WTC11 (cell line): ENCODE measurements at regions not wholly inside any gene's neighbourhood (a gene's known extent, or its start where the extent isn't known, plus 50 kb on each side); places are given as distances from the start of the nearest gene placed in this dataset.

Experiments used
- ATAC-seq: fragments of 200-7000 bp; cut with Tn5 transposase; 2 replicates; pipeline ENCODE4 v1.10.0; 2021; ENCODE audit warnings: mild to moderate bottlenecking, moderate library complexity
- CTCF ChIA-PET: fragments of 300-600 bp; sonication (Branson Sonifier 250); formaldehyde crosslinking; loops from one replicate; lab custom pipeline; 2021; ENCODE audit warnings: antibody characterized with exemption; lab: Charles Lee
- POLR2A ChIA-PET: fragments of 350-600 bp; sonication (Branson Sonifier 250); formaldehyde crosslinking; loops from one replicate; lab custom pipeline; 2021; ENCODE audit warnings: antibody characterized with exemption; lab: Charles Lee
- DNase-seq: peaks from one replicate; pipeline ENCODE4 v3.0.0; 2021; ENCODE audit warnings: low spot score
- H3K27ac Mint-ChIP-seq: 2 replicates; pipeline ENCODE4 v1.8.0; 2021; ENCODE audit warnings: mixed read lengths
- H3K27me3 Mint-ChIP-seq: 2 replicates; pipeline ENCODE4 v1.8.0; 2021; ENCODE audit warnings: low read depth, mild to moderate bottlenecking, moderate library complexity, mixed read lengths
- H3K36me3 Mint-ChIP-seq: 2 replicates; pipeline ENCODE4 v1.8.0; 2021; ENCODE audit warnings: mixed read lengths
- H3K4me1 Mint-ChIP-seq: 2 replicates; pipeline ENCODE4 v1.8.0; 2022; ENCODE audit warnings: mixed read lengths
- H3K4me3 Mint-ChIP-seq: 2 replicates; pipeline ENCODE4 v1.8.0; 2021; ENCODE audit warnings: mild to moderate bottlenecking, moderate library complexity, mixed read lengths
- H3K9me3 Mint-ChIP-seq: 2 replicates; pipeline ENCODE4 v1.8.0; 2021; ENCODE audit warnings: mixed read lengths
- E2F4 ChIP-seq: sonication (generic); formaldehyde crosslinking; IDR thresholded peaks from 2 replicates; pipeline ENCODE4 v1.8.1; 2022; ENCODE audit warnings: low read depth, mild to moderate bottlenecking, moderate library complexity, missing genetic modification reagents, borderline replicate concordance
- E2F5 ChIP-seq: sonication (generic); formaldehyde crosslinking; IDR thresholded peaks from 2 replicates; pipeline ENCODE4 v1.8.1; 2022; ENCODE audit warnings: mild to moderate bottlenecking, moderate library complexity, missing genetic modification reagents
- FOXP4 ChIP-seq: sonication (generic); formaldehyde crosslinking; IDR thresholded peaks from 2 replicates; pipeline ENCODE4 v1.8.0; 2022; ENCODE audit warnings: mild to moderate bottlenecking, missing genetic modification reagents
- NFYB ChIP-seq: sonication (generic); formaldehyde crosslinking; conservative IDR thresholded peaks from 2 replicates; pipeline ENCODE4 v1.8.0; 2022; ENCODE audit warnings: low read depth, missing genetic modification reagents
- NR1H2 ChIP-seq: sonication (generic); formaldehyde crosslinking; IDR thresholded peaks from 2 replicates; pipeline ENCODE4 v1.9.0; 2021; ENCODE audit warnings: mild to moderate bottlenecking, moderate library complexity, missing genetic modification reagents
- PRRX2 ChIP-seq: fragments of 250-450 bp; sonication (Bioruptor Pico); IDR thresholded peaks from 2 replicates; pipeline ENCODE4 v1.8.0; 2021; ENCODE audit warnings: mild to moderate bottlenecking
- RELA ChIP-seq: sonication (generic); formaldehyde crosslinking; IDR thresholded peaks from 2 replicates; pipeline ENCODE4 v1.8.1; 2022; ENCODE audit warnings: missing genetic modification reagents, mild to moderate bottlenecking, borderline replicate concordance
- SOX15 ChIP-seq: fragments of 250-450 bp; sonication (Bioruptor Pico); IDR thresholded peaks from 2 replicates; pipeline ENCODE4 v1.9.0; 2021; ENCODE audit warnings: mild to moderate bottlenecking
- TEAD1 ChIP-seq: sonication (generic); formaldehyde crosslinking; IDR thresholded peaks from 2 replicates; pipeline ENCODE4 v1.8.0; 2022; ENCODE audit warnings: mild to moderate bottlenecking, missing genetic modification reagents
- TP53 ChIP-seq: sonication (generic); formaldehyde crosslinking; IDR thresholded peaks from 2 replicates; pipeline ENCODE4 v1.8.1; 2023; ENCODE audit warnings: mild to moderate bottlenecking, missing genetic modification reagents
- ZMAT4 ChIP-seq: fragments of 250-450 bp; sonication (Bioruptor Pico); IDR thresholded peaks from 2 replicates; pipeline ENCODE4 v1.9.0; 2021; ENCODE audit warnings: mild to moderate bottlenecking
- ZNF219 ChIP-seq: sonication (generic); formaldehyde crosslinking; IDR thresholded peaks from 2 replicates; pipeline ENCODE4 v1.8.0; 2023; ENCODE audit warnings: missing genetic modification reagents, mild to moderate bottlenecking, borderline replicate concordance
- ZNF232 ChIP-seq: sonication (generic); formaldehyde crosslinking; IDR thresholded peaks from 2 replicates; pipeline ENCODE4 v1.8.0; 2022; ENCODE audit warnings: mild to moderate bottlenecking, missing genetic modification reagents
- ZNF263 ChIP-seq: sonication (generic); formaldehyde crosslinking; IDR thresholded peaks from 2 replicates; pipeline ENCODE4 v1.8.1; 2022; ENCODE audit warnings: low read depth, mild to moderate bottlenecking, moderate library complexity, missing genetic modification reagents
- ZNF671 ChIP-seq: fragments of 250-450 bp; sonication (Bioruptor Pico); IDR thresholded peaks from 2 replicates; pipeline ENCODE4 v1.8.0; 2021; ENCODE audit warnings: mild to moderate bottlenecking
- TF ChIP-seq, protein P1 (sequence below): sonication (generic); formaldehyde crosslinking; IDR thresholded peaks from 2 replicates; pipeline ENCODE4 v1.8.0; 2023; ENCODE audit warnings: missing genetic modification reagents
- TF ChIP-seq, protein P2 (sequence below): sonication (generic); formaldehyde crosslinking; IDR thresholded peaks from 2 replicates; pipeline ENCODE4 v1.8.1; 2022; ENCODE audit warnings: missing genetic modification reagents, borderline replicate concordance
- TF ChIP-seq, protein P3 (sequence below): sonication (generic); formaldehyde crosslinking; IDR thresholded peaks from 2 replicates; pipeline ENCODE4 v1.8.1; 2023; ENCODE audit warnings: mild to moderate bottlenecking, missing genetic modification reagents, moderate library complexity
- TF ChIP-seq, protein P4 (sequence below): sonication (generic); formaldehyde crosslinking; IDR thresholded peaks from 2 replicates; pipeline ENCODE4 v1.8.1; 2023; ENCODE audit warnings: mild to moderate bottlenecking, moderate library complexity, missing genetic modification reagents
- TF ChIP-seq, protein P5 (sequence below): sonication (generic); formaldehyde crosslinking; conservative IDR thresholded peaks from 2 replicates; pipeline ENCODE4 v1.8.1; 2022; ENCODE audit warnings: mild to moderate bottlenecking, missing genetic modification reagents
- TF ChIP-seq, protein P6 (sequence below): fragments of 250-450 bp; sonication (Bioruptor Pico); conservative IDR thresholded peaks from 2 replicates; pipeline ENCODE4 v1.9.0; 2021; ENCODE audit warnings: mild to moderate bottlenecking

DNA sequence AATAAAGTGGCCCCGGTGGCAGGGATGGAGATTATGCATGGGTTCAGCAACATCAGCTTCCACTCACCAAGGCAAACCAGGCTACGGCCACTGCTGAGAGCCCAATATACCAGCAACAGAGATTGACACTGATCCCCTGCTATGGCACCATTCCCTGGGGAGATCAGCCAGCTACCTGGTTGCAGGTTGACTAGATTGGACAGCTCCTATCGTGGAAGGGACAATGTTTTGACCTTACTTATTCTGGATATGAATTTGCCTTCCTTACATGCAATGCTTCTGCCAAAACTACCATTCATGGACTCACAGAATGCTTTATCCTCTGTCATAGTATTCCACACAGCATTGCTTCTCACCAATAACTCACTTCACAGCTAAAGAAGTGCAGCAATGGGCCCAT lies 174.8 kb upstream of the TNFAIP3 start:
- no peaks in the 10 kb centered on the region for H3K27me3 Mint-ChIP-seq
- TF ChIP-seq RELA (no peak), ZNF219 (CRISPR knock-in tag) (no peak), NR1H2 (no peak), PRRX2 (CRISPR knock-in tag) (no peak), FOXP4 (CRISPR knock-in tag) (no peak), SOX15 (CRISPR knock-in tag) (no peak), NFYB (CRISPR knock-in tag) (no peak), ZNF232 (CRISPR knock-in tag) (no peak), ZMAT4 (no peak), ZNF671 (no peak), TEAD1 (CRISPR knock-in tag) (no peak), E2F4 (CRISPR knock-in tag) (no peak), ZNF263 (no peak)
- TF ChIP-seq, protein P1, sequence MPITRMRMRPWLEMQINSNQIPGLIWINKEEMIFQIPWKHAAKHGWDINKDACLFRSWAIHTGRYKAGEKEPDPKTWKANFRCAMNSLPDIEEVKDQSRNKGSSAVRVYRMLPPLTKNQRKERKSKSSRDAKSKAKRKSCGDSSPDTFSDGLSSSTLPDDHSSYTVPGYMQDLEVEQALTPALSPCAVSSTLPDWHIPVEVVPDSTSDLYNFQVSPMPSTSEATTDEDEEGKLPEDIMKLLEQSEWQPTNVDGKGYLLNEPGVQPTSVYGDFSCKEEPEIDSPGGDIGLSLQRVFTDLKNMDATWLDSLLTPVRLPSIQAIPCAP (CRISPR knock-in tag), result no peak
- TF ChIP-seq, protein P2, sequence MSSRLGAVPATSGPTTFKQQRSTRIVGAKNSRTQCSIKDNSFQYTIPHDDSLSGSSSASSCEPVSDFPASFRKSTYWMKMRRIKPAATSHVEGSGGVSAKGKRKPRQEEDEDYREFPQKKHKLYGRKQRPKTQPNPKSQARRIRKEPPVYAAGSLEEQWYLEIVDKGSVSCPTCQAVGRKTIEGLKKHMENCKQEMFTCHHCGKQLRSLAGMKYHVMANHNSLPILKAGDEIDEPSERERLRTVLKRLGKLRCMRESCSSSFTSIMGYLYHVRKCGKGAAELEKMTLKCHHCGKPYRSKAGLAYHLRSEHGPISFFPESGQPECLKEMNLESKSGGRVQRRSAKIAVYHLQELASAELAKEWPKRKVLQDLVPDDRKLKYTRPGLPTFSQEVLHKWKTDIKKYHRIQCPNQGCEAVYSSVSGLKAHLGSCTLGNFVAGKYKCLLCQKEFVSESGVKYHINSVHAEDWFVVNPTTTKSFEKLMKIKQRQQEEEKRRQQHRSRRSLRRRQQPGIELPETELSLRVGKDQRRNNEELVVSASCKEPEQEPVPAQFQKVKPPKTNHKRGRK (CRISPR knock-in tag), result no peak
- TF ChIP-seq, protein P3, sequence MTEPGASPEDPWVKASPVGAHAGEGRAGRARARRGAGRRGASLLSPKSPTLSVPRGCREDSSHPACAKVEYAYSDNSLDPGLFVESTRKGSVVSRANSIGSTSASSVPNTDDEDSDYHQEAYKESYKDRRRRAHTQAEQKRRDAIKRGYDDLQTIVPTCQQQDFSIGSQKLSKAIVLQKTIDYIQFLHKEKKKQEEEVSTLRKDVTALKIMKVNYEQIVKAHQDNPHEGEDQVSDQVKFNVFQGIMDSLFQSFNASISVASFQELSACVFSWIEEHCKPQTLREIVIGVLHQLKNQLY (CRISPR knock-in tag), result no peak
- TF ChIP-seq, protein P4, sequence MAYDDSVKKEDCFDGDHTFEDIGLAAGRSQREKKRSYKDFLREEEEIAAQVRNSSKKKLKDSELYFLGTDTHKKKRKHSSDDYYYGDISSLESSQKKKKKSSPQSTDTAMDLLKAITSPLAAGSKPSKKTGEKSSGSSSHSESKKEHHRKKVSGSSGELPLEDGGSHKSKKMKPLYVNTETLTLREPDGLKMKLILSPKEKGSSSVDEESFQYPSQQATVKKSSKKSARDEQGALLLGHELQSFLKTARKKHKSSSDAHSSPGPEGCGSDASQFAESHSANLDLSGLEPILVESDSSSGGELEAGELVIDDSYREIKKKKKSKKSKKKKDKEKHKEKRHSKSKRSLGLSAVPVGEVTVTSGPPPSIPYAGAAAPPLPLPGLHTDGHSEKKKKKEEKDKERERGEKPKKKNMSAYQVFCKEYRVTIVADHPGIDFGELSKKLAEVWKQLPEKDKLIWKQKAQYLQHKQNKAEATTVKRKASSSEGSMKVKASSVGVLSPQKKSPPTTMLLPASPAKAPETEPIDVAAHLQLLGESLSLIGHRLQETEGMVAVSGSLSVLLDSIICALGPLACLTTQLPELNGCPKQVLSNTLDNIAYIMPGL, result no peak
- TF ChIP-seq, protein P5, sequence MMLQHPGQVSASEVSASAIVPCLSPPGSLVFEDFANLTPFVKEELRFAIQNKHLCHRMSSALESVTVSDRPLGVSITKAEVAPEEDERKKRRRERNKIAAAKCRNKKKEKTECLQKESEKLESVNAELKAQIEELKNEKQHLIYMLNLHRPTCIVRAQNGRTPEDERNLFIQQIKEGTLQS (CRISPR knock-in tag), result no peak
- H3K4me3 Mint-ChIP-seq, result no peak overlapping the region
- peaks cover 6% of the 10 kb centered on the region for H3K9me3 Mint-ChIP-seq
- DNase-seq (no peak), ATAC-seq (no peak)
- ChIA-PET CTCF (interaction anchor here (1.2 kb wide), 1 partner anchor 12 kb away, joined by 5 read pairs; no protein-coding TSS in a partner anchor), POLR2A (no interaction called here)
- no peaks in the 10 kb centered on the region for H3K36me3 Mint-ChIP-seq
- peaks cover 9% of the 10 kb centered on the region for H3K4me1 Mint-ChIP-seq
- no peak overlapping the region for H3K27ac Mint-ChIP-seq

DNA sequence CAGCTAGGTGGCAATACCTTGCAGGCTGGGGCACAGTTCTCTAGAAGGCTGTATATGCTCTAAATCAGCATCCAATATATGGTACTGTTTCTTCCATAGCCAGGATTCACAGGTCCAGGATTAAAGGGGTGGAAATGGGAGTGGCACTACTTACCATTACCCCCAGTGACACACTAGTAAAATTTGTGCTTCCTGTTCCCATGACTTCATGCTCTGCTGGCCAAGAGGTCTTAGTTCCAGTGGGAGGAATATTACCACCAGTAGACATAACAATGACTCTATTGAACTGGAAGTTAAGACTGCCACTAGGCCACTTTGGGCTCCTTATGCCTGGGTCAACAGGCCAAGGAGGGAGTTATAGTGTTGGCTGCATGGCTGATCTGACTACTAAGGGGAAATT lies 174.3 kb upstream of the TNFAIP3 start:
- H3K27ac Mint-ChIP-seq, result no peak overlapping the region
- CTCF ChIA-PET, result interaction anchor here (1.2 kb wide), 1 partner anchor 12 kb away, joined by 5 read pairs; no protein-coding TSS in a partner anchor
- H3K27me3 Mint-ChIP-seq, result no peaks in the 10 kb centered on the region
- TF ChIP-seq TP53 (CRISPR knock-in tag) (no peak), E2F5 (CRISPR knock-in tag) (no peak)
- TF ChIP-seq, protein P4, result no peak
- TF ChIP-seq, protein P6, sequence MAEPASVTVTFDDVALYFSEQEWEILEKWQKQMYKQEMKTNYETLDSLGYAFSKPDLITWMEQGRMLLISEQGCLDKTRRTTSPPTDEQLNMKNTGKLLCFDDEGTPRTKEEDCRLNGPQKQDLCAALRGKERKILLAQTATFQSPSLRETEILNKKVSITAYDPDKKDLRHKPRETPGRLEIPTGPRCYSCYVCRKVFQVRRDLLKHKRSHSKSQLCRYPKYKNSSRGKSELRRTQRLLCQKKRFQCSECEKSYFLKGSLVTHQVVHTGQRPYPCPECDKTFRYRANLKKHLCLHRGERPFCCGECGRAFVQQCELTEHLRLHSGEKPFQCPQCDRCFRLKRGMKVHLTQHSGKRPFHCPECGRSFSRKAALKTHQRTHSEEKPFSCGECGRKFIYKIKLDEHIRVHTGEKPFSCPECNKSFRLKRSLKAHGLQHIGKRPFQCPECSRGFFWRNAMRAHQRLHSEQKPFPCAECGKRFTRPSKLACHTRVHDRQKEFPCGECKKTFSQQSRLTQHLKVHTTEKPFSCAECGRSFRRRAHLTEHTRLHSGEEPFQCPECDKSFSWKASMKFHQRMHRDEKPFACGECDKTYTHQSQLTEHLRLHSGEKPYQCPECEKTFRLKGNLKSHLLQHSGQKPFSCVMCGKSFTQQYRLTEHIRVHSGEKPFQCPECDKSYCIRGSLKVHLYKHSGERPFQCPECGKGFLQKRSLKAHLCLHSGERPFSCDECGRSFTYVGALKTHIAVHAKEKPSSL, result no peak

More for the DNA sequence above, 174.3 kb upstream of the TNFAIP3 start:
- H3K4me1 Mint-ChIP-seq, result peaks cover 12% of the 10 kb centered on the region
- H3K36me3 Mint-ChIP-seq, result no peaks in the 10 kb centered on the region
- POLR2A ChIA-PET, result no interaction called here
- no peak for DNase-seq
- ATAC-seq, result no peak
- H3K9me3 Mint-ChIP-seq, result peaks cover 6% of the 10 kb centered on the region
- H3K4me3 Mint-ChIP-seq, result no peak overlapping the region
